SH-SY5Y (cell line): ENCODE measurements at regions not wholly inside any gene's neighbourhood (a gene's known extent, or its start where the extent isn't known, plus 50 kb on each side); places are given as distances from the start of the nearest gene placed in this dataset.

ENCODE experiments used
- GATA2 ChIP-seq: IDR thresholded peaks from 2 replicates; pipeline ENCODE4 v1.6.1; 2011; ENCODE audit warnings: mild to moderate bottlenecking, low read depth, low read length
- GATA3 ChIP-seq: IDR thresholded peaks from 2 replicates; pipeline ENCODE4 v1.6.1; 2011; ENCODE audit warnings: low read depth, mild to moderate bottlenecking, low read length, moderate library complexity

DNA sequence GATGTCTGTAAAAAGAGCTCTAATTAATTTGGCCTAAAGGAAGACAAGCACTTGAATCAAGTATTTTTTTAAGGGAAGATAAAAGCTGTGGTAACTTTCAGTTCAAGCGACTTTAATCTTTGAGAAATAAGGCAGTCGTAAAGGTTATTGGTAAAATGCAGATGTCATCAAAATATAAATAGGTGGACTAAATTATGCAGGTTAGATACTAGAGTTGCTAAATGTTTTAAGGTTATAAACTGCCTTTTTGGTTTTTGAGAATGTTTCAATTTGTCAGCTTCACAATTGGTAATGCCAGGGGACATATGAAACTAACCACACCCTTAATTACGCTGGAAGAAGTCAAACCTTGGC is 159.5 kb upstream of the OLIG3 start:
- TF ChIP-seq GATA3 (no peak), GATA2 (no peak)
